GM20000 (cell line): ENCODE measurements at regions not wholly inside any gene's neighbourhood (a gene's known extent, or its start where the extent isn't known, plus 50 kb on each side); places are given as distances from the start of the nearest gene placed in this dataset.

Experiments
- DNase-seq: peaks from one replicate; pipeline ENCODE4 v3.0.0; 2012; ENCODE audit warnings: low spot score
- CTCF ChIP-seq: IDR thresholded peaks from 2 replicates; pipeline ENCODE4 v1.5.1; 2012; ENCODE audit warnings: mild to moderate bottlenecking, control low read depth; ENCODE audit errors: extremely low read depth, missing control alignments

- no peak for TF ChIP-seq CTCF
- no peak for DNase-seq
Observed at GRCh38 chr18:39705362-39705761, 2139.8 kb upstream of the CELF4 start.

GRCh38 chr18:39702888-39703287, 2137.3 kb upstream of the CELF4 start:
- DNase-seq: no peak
- TF ChIP-seq CTCF: no peak

GRCh38 chr18:39701839-39702238, 2136.2 kb upstream of the CELF4 start:
- TF ChIP-seq CTCF: no peak
- DNase-seq: no peak

- DNase-seq: no peak
- TF ChIP-seq CTCF: no peak
Observed at GRCh38 chr18:39701055-39701783, 2135.6 kb upstream of the CELF4 start.

- no peak for DNase-seq
- no peak for TF ChIP-seq CTCF
Observed at GRCh38 chr18:39699340-39699964, 2133.9 kb upstream of the CELF4 start.

- no peak for DNase-seq
- TF ChIP-seq CTCF: no peak
Observed at GRCh38 chr18:39698436-39698835, 2132.8 kb upstream of the CELF4 start.

GRCh38 chr18:39693359-39693758, 2127.8 kb upstream of the CELF4 start:
- DNase-seq: no peak
- no peak for TF ChIP-seq CTCF
